Cardiac muscle cell (in vitro differentiated cells and primary cell): ENCODE measurements at regions not wholly inside any gene's neighbourhood (a gene's known extent, or its start where the extent isn't known, plus 50 kb on each side); places are given as distances from the start of the nearest gene placed in this dataset.
"Not testable (repeated sequence)": the region's sequence is repeated elsewhere in the genome, so short reads cannot be mapped to it uniquely, and the experiment has no call there.

Experiments
- DNase-seq, 2 donors: peaks; one replicate each; pipeline versions ENCODE4 v3.0.0 to v3.0.0-alpha.2; 2010 to 2017; ENCODE audit warnings: low read depth in 1 of 2, low spot score in 1 of 2
- H3K27ac ChIP-seq: fragments of 200-600 bp; sonication (generic); 2 replicates; pipeline ENCODE4 v1.5.1; 2016
- H3K27me3 ChIP-seq: fragments of 200-600 bp; sonication (generic); 2 replicates; pipeline ENCODE4 v1.6.0; 2016; ENCODE audit warnings: control low read depth
- H3K36me3 ChIP-seq: fragments of 200-600 bp; sonication (generic); 2 replicates; pipeline ENCODE4 v1.5.1; 2016; ENCODE audit warnings: control low read depth
- H3K4me1 ChIP-seq: fragments of 200-600 bp; sonication (generic); 2 replicates; pipeline ENCODE4 v1.8.1; 2017; ENCODE audit warnings: low read depth, mild to moderate bottlenecking, mixed run types
- H3K4me3 ChIP-seq: fragments of 200-600 bp; sonication (generic); 2 replicates; pipeline ENCODE4 v1.5.1; 2016; ENCODE audit warnings: mild to moderate bottlenecking
- H3K9me3 ChIP-seq: fragments of 200-600 bp; sonication (generic); 2 replicates; pipeline ENCODE4 v1.5.1; 2017; ENCODE audit warnings: low read depth, mild to moderate bottlenecking, control low read depth
- TF ChIP-seq, protein P1 (sequence below): IDR thresholded peaks from 2 replicates; pipeline ENCODE4 v1.5.1; 2012; ENCODE audit warnings: low read depth, mild to moderate bottlenecking, low read length

DNA sequence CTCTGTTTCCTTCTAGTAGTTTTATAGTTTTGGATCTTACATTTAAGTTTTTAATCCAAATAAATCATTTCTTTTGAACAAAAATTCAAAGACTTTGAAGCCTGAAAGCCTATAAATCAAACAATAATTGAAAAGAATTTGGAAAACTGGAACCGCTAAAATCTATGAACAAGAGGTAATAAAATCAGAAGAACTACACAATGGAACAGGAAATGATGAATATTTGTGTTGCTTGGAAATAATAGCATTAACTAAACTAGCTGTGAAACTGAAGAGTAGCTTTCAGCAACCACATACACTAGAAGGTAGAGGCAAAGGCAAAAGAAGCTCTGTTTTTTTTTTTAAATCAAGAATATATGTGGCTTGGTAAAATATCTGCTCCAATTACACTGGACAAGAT lies 147.9 kb upstream of the ABI3BP start:
- Histone ChIP-seq H3K27me3 (no peaks in the 10 kb centered on the region), H3K27ac (no peak overlapping the region), H3K4me1 (no peaks in the 10 kb centered on the region), H3K9me3 (no peaks in the 10 kb centered on the region), H3K4me3 (no peak overlapping the region), H3K36me3 (no peaks in the 10 kb centered on the region)
- no peak for DNase-seq
- TF ChIP-seq, protein P1, sequence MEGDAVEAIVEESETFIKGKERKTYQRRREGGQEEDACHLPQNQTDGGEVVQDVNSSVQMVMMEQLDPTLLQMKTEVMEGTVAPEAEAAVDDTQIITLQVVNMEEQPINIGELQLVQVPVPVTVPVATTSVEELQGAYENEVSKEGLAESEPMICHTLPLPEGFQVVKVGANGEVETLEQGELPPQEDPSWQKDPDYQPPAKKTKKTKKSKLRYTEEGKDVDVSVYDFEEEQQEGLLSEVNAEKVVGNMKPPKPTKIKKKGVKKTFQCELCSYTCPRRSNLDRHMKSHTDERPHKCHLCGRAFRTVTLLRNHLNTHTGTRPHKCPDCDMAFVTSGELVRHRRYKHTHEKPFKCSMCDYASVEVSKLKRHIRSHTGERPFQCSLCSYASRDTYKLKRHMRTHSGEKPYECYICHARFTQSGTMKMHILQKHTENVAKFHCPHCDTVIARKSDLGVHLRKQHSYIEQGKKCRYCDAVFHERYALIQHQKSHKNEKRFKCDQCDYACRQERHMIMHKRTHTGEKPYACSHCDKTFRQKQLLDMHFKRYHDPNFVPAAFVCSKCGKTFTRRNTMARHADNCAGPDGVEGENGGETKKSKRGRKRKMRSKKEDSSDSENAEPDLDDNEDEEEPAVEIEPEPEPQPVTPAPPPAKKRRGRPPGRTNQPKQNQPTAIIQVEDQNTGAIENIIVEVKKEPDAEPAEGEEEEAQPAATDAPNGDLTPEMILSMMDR: no peak

DNA sequence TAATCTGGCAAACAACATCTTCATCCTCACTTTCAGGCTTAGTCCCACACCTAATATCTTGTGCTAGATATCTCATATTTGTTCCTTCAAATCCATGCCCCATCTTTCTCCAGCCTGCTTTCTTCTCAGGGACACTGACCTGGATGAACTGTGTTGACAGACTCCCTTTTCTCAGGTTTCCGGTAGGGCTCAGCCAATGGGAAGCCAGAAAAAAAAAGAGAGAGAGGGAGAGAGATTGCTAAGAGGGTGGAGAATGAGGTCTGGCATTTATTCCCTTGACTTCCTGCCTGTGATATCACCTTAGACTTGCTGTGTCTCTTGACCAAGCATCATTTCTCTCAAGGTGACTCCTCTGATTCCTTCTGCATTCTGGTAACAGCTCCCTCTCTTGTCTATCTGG lies 145.6 kb upstream of the ABI3BP start:
- Histone ChIP-seq H3K9me3 (no peaks in the 10 kb centered on the region), H3K27ac (no peak overlapping the region), H3K4me1 (no peaks in the 10 kb centered on the region), H3K27me3 (no peaks in the 10 kb centered on the region), H3K4me3 (no peak overlapping the region), H3K36me3 (no peaks in the 10 kb centered on the region)
- DNase-seq: no peak
- TF ChIP-seq, protein P1: no peak

DNA sequence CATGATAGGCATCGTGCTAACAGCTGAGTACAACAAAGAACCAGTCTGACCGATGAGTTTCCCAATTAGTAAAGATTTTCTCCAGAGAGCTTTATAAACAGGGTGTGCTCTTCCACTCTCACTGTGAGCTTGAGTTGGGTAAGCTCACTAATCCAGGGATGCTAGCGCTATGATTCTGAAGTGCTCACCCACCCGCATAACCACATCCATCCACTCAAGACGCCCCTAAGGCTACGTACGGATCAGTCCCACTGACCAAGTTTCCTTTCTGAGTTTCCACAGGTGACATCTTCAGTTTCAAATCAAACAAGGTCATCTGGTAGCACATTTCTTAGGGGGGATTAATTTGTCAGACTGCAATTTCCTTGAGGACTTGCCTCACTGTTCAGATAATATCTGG lies 141.1 kb upstream of the ABI3BP start:
- Histone ChIP-seq H3K9me3 (no peaks in the 10 kb centered on the region), H3K4me3 (no peak overlapping the region), H3K27me3 (no peaks in the 10 kb centered on the region), H3K36me3 (no peaks in the 10 kb centered on the region), H3K27ac (no peak overlapping the region), H3K4me1 (no peaks in the 10 kb centered on the region)
- DNase-seq: no peak
- TF ChIP-seq, protein P1: no peak

DNA sequence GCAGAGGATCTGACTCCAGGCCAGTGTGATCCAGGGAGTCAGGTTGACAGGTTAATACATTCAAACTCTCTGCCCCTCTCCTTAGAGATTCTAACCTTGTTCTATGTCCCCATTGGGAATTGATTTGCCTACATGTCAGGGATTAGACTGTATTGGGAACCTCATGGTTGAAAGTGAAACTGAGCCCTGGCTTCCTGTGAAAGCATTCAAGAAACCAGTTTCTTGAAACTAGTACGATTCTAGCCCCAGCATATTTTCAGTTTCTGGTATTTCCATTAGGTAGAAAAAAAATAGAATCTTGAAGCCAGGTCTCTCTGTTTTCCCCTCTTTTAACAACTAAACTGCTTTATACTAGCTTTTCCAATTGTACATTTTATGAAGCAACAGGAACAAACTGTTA lies 140.4 kb upstream of the ABI3BP start:
- Histone ChIP-seq H3K27me3 (no peaks in the 10 kb centered on the region), H3K36me3 (no peaks in the 10 kb centered on the region), H3K4me1 (no peaks in the 10 kb centered on the region), H3K4me3 (no peak overlapping the region), H3K27ac (no peak overlapping the region), H3K9me3 (no peaks in the 10 kb centered on the region)
- TF ChIP-seq, protein P1: no peak
- DNase-seq: no peak

DNA sequence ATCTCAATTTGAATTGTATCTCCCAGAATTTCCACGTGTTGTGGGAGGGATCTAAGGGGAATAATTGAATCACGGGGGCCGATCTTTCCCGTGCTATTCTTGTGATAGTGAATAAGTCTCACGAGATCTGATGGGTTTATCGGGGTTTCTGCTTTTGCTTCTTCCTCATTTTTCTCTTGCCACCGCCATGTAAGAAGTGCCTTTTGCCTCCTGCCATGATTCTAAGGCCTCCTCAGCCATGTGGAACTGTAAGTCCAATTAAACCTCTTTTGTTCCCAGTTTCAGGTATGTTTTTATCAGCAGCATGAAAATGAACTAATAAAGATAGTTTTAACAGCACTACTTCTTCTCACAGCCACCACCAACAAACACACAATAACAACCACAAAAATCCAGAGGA lies 140.0 kb upstream of the ABI3BP start:
- not testable (repeated sequence) for H3K27ac ChIP-seq, DNase-seq, H3K9me3 ChIP-seq, H3K27me3 ChIP-seq, H3K4me3 ChIP-seq, H3K36me3 ChIP-seq, H3K4me1 ChIP-seq

DNA sequence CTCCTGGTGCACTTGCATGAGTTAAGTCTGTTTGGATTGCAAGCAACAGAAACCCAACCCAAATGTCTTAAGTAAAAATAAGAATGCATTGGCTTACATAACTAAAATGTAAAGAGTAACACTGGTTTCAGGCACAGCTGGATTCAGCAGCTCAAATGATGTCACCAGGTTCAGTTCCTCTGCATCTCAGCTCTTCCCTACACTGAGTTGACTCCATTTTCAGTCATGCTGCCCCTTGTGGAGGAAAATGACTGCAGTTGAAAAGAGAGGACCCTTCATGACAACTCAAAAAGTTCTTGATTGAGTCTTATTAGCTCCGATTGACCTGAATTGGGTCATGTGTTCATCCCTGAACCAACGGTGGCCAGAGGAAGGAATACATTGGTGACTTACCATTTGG lies 138.5 kb upstream of the ABI3BP start:
- Histone ChIP-seq H3K9me3 (no peaks in the 10 kb centered on the region), H3K36me3 (no peaks in the 10 kb centered on the region), H3K4me1 (no peaks in the 10 kb centered on the region), H3K27ac (no peak overlapping the region), H3K4me3 (no peak overlapping the region), H3K27me3 (no peaks in the 10 kb centered on the region)
- TF ChIP-seq, protein P1: no peak
- DNase-seq: no peak
